Peyer's patch (tissue), 4 donors: ENCODE measurements at regions not wholly inside any gene's neighbourhood (a gene's known extent, or its start where the extent isn't known, plus 50 kb on each side); places are given as distances from the start of the nearest gene placed in this dataset.

Source experiments
- DNase-seq, 3 donors: peaks; one replicate each; pipeline ENCODE4 v3.0.0-alpha.2; 2017 to 2019
- H3K27ac ChIP-seq, 4 donors: fragments of 200-600 bp; sonication (generic); one replicate each; pipeline ENCODE4 v1.5.1; 2016 to 2019
- H3K27me3 ChIP-seq, 2 donors: fragments of 200-600 bp; sonication (generic); one replicate each; pipeline ENCODE4 v1.5.1; 2019
- H3K36me3 ChIP-seq, 3 donors: fragments of 200-600 bp; sonication (generic); one replicate each; pipeline ENCODE4 v1.5.1; 2016 to 2019
- H3K4me1 ChIP-seq, 4 donors: fragments of 200-600 bp; sonication (generic); one replicate each; pipeline ENCODE4 v1.5.1; 2016 to 2019
- H3K4me3 ChIP-seq, 4 donors: fragments of 200-600 bp; sonication (generic); 1 replicate in 3 of 4; 2 replicates in 1 of 4; pipeline ENCODE4 v1.5.1; 2016 to 2019; ENCODE audit warnings: mild to moderate bottlenecking in 1 of 4
- H3K9me3 ChIP-seq, 4 donors: fragments of 200-600 bp; sonication (generic); one replicate each; pipeline ENCODE4 v1.5.1; 2016 to 2019; ENCODE audit warnings: mild to moderate bottlenecking in 1 of 4
- CTCF ChIP-seq, 6 experiments: fragments of 450-650 bp in 4 of 6; fragments of 200-600 bp in 2 of 6; sonication (generic) in 1 of 6; IDR thresholded peaks; one replicate each; pipeline ENCODE4 v1.5.1; 2017 to 2019; ENCODE audit warnings: antibody characterized with exemption in 6 of 6, mild to moderate bottlenecking in 3 of 6, moderate library complexity in 1 of 6
- POLR2A ChIP-seq, 2 donors: fragments of 450-650 bp; IDR thresholded peaks; one replicate each; pipeline ENCODE4 v1.5.1; 2017; ENCODE audit warnings: antibody characterized with exemption in 2 of 2, mild to moderate bottlenecking in 2 of 2, moderate library complexity in 2 of 2

GRCh38 chr3:137410028-137410427 lies 354.1 kb upstream of the SOX14 start:
- H3K9me3 ChIP-seq = no peaks in the 10 kb centered on the region
- no peak for DNase-seq
- TF ChIP-seq CTCF (IDR thresholded peaks at IDR 0.05) (no peak), POLR2A (IDR thresholded peaks at IDR 0.05) (no peak)

GRCh38 chr3:137420198-137420995 lies 343.7 kb upstream of the SOX14 start:
- no peak overlapping the region for H3K27ac ChIP-seq
- no peak overlapping the region for H3K4me3 ChIP-seq
- H3K27me3 ChIP-seq = no peaks in the 10 kb centered on the region
- no peaks in the 10 kb centered on the region for H3K4me1 ChIP-seq
- DNase-seq = no peak
- no peaks in the 10 kb centered on the region for H3K36me3 ChIP-seq
- H3K9me3 ChIP-seq = peaks cover 0 to 10% (median 0%) of the 10 kb centered on the region in 4 donors
- TF ChIP-seq CTCF (IDR thresholded peaks at IDR 0.05) = no peak
- no peak for TF ChIP-seq POLR2A (IDR thresholded peaks at IDR 0.05)

More at GRCh38 chr3:137410028-137410427, 354.1 kb upstream of the SOX14 start:
- H3K27ac ChIP-seq = no peak overlapping the region
- no peaks in the 10 kb centered on the region for H3K4me1 ChIP-seq
- H3K27me3 ChIP-seq = no peaks in the 10 kb centered on the region
- no peaks in the 10 kb centered on the region for H3K36me3 ChIP-seq
- no peak overlapping the region for H3K4me3 ChIP-seq

- H3K4me1 ChIP-seq = no peaks in the 10 kb centered on the region
- no peaks in the 10 kb centered on the region for H3K9me3 ChIP-seq
- H3K27ac ChIP-seq = no peak overlapping the region
- DNase-seq = no peak
- no peaks in the 10 kb centered on the region for H3K36me3 ChIP-seq
- TF ChIP-seq CTCF (IDR thresholded peaks at IDR 0.05) (no peak), POLR2A (IDR thresholded peaks at IDR 0.05) (no peak)
- H3K27me3 ChIP-seq = no peaks in the 10 kb centered on the region
- no peak overlapping the region for H3K4me3 ChIP-seq
Observed at GRCh38 chr3:137438561-137438960, 325.6 kb upstream of the SOX14 start.

GRCh38 chr3:137460944-137461343 lies 303.2 kb upstream of the SOX14 start:
- no peak for TF ChIP-seq CTCF (IDR thresholded peaks at IDR 0.05)
- no peak for TF ChIP-seq POLR2A (IDR thresholded peaks at IDR 0.05)
- Histone ChIP-seq H3K36me3 (no peaks in the 10 kb centered on the region), H3K4me3 (no peak overlapping the region), H3K9me3 (no peaks in the 10 kb centered on the region), H3K4me1 (no peaks in the 10 kb centered on the region), H3K27me3 (no peaks in the 10 kb centered on the region), H3K27ac (no peak overlapping the region)
- no peak for DNase-seq

- H3K27ac ChIP-seq = no peak overlapping the region
- no peaks in the 10 kb centered on the region for H3K36me3 ChIP-seq
- TF ChIP-seq CTCF (IDR thresholded peaks at IDR 0.05) (no peak), POLR2A (IDR thresholded peaks at IDR 0.05) (no peak)
- DNase-seq = no peak
- no peak overlapping the region for H3K4me3 ChIP-seq
- H3K27me3 ChIP-seq = no peaks in the 10 kb centered on the region
- H3K4me1 ChIP-seq = no peaks in the 10 kb centered on the region
- peaks cover 0 to 4% (median under 1%) of the 10 kb centered on the region in 4 donors for H3K9me3 ChIP-seq
Observed at GRCh38 chr3:137463131-137463530, 301.0 kb upstream of the SOX14 start.
